NT2/D1 (cell line): ENCODE measurements at regions not wholly inside any gene's neighbourhood (a gene's known extent, or its start where the extent isn't known, plus 50 kb on each side); places are given as distances from the start of the nearest gene placed in this dataset.

Experiments
- DNase-seq: peaks from one replicate; pipeline ENCODE4 v3.0.0-alpha.2; 2011; ENCODE audit warnings: low read depth, low spot score
- H3K27me3 ChIP-seq: 2 replicates; pipeline ENCODE4 v1.6.0; 2011; ENCODE audit warnings: mild to moderate bottlenecking; ENCODE audit not compliant: insufficient read length, insufficient read depth
- H3K36me3 ChIP-seq: 2 replicates; pipeline ENCODE4 v1.6.1; 2011; ENCODE audit warnings: mild to moderate bottlenecking, low read length, mixed read lengths; ENCODE audit not compliant: insufficient read depth, insufficient read length
- H3K4me1 ChIP-seq: 2 replicates; pipeline ENCODE4 v1.5.1; 2011; ENCODE audit not compliant: insufficient read depth, insufficient read length
- H3K4me3 ChIP-seq: 2 replicates; pipeline ENCODE4 v1.5.1; 2011; ENCODE audit warnings: low read depth; ENCODE audit not compliant: insufficient read length
- H3K9ac ChIP-seq: 2 replicates; pipeline ENCODE4 v1.6.0; 2011; ENCODE audit warnings: low read depth; ENCODE audit not compliant: insufficient read length
- H3K9me3 ChIP-seq: 2 replicates; pipeline ENCODE4 v1.5.1; 2011; ENCODE audit warnings: mild to moderate bottlenecking, low read length; ENCODE audit not compliant: insufficient read depth
- SUZ12 ChIP-seq: IDR thresholded peaks from 2 replicates; pipeline ENCODE4 v1.6.1; 2011; ENCODE audit not compliant: insufficient read length, insufficient read depth; ENCODE audit errors: extremely low read depth
- YY1 ChIP-seq: IDR thresholded peaks from 2 replicates; pipeline ENCODE4 v1.6.1; 2011; ENCODE audit not compliant: insufficient read length, insufficient read depth
- ZNF274 ChIP-seq: IDR thresholded peaks from 2 replicates; pipeline ENCODE4 v1.6.1; 2011; ENCODE audit warnings: mild to moderate bottlenecking, low read depth, low read length

GRCh38 chr22:27122574-27122973 is 465.2 kb downstream of the MIAT start:
- no peak for TF ChIP-seq SUZ12
- TF ChIP-seq ZNF274: no peak
- no peak for DNase-seq
- no peaks in the 10 kb centered on the region for H3K4me1 ChIP-seq
- H3K4me3 ChIP-seq: no peak overlapping the region
- no peaks in the 10 kb centered on the region for H3K27me3 ChIP-seq
- H3K36me3 ChIP-seq: no peaks in the 10 kb centered on the region
- H3K9me3 ChIP-seq: 0 out of 2 replicates have a peak, but pooled peaks cover 3% of the 10 kb centered on the region
- H3K9ac ChIP-seq: no peak overlapping the region

GRCh38 chr22:27123880-27124279 is 466.5 kb downstream of the MIAT start:
- TF ChIP-seq SUZ12 (no peak), YY1 (no peak), ZNF274 (no peak)
- DNase-seq: no peak

GRCh38 chr22:27124351-27124966 is 467.1 kb downstream of the MIAT start:
- H3K36me3 ChIP-seq: no peaks in the 10 kb centered on the region
- no peaks in the 10 kb centered on the region for H3K4me1 ChIP-seq
- 0 out of 2 replicates have a peak, but pooled peaks cover 3% of the 10 kb centered on the region for H3K9me3 ChIP-seq
- no peaks in the 10 kb centered on the region for H3K27me3 ChIP-seq
- DNase-seq: no peak
- TF ChIP-seq SUZ12 (no peak), YY1 (no peak), ZNF274 (no peak)
- H3K9ac ChIP-seq: no peak overlapping the region
- H3K4me3 ChIP-seq: no peak overlapping the region

More at GRCh38 chr22:27123880-27124279, 466.5 kb downstream of the MIAT start:
- Histone ChIP-seq H3K27me3 (no peaks in the 10 kb centered on the region), H3K4me1 (no peaks in the 10 kb centered on the region), H3K9ac (no peak overlapping the region), H3K4me3 (no peak overlapping the region), H3K9me3 (0 out of 2 replicates have a peak, but pooled peaks cover 3% of the 10 kb centered on the region), H3K36me3 (no peaks in the 10 kb centered on the region)

GRCh38 chr22:27125539-27125938 is 468.2 kb downstream of the MIAT start:
- Histone ChIP-seq H3K9me3 (0 out of 2 replicates have a peak, but pooled peaks cover 3% of the 10 kb centered on the region), H3K4me3 (no peak overlapping the region), H3K4me1 (no peaks in the 10 kb centered on the region), H3K9ac (no peak overlapping the region), H3K27me3 (no peaks in the 10 kb centered on the region), H3K36me3 (no peaks in the 10 kb centered on the region)
- no peak for DNase-seq
- no peak for TF ChIP-seq YY1
- TF ChIP-seq SUZ12: no peak
- TF ChIP-seq ZNF274: no peak

- Histone ChIP-seq H3K4me1 (no peaks in the 10 kb centered on the region), H3K27me3 (no peaks in the 10 kb centered on the region), H3K9me3 (0 out of 2 replicates have a peak, but pooled peaks cover 3% of the 10 kb centered on the region), H3K4me3 (no peak overlapping the region), H3K9ac (no peak overlapping the region), H3K36me3 (no peaks in the 10 kb centered on the region)
- TF ChIP-seq YY1: no peak
- TF ChIP-seq SUZ12: no peak
- no peak for TF ChIP-seq ZNF274
- DNase-seq: no peak
These were observed 470.5 kb downstream of the MIAT start for GRCh38 chr22:27127911-27128310.

GRCh38 chr22:27128461-27129085 is 471.2 kb downstream of the MIAT start:
- H3K4me3 ChIP-seq: no peak overlapping the region
- TF ChIP-seq YY1 (no peak), ZNF274 (no peak), SUZ12 (no peak)
- no peak for DNase-seq
- H3K9ac ChIP-seq: no peak overlapping the region
- no peaks in the 10 kb centered on the region for H3K9me3 ChIP-seq
- no peaks in the 10 kb centered on the region for H3K36me3 ChIP-seq
- H3K4me1 ChIP-seq: no peaks in the 10 kb centered on the region
- H3K27me3 ChIP-seq: no peaks in the 10 kb centered on the region

GRCh38 chr22:27129266-27129665 is 471.9 kb downstream of the MIAT start:
- Histone ChIP-seq H3K9ac (no peak overlapping the region), H3K9me3 (no peaks in the 10 kb centered on the region), H3K4me1 (no peaks in the 10 kb centered on the region), H3K4me3 (no peak overlapping the region), H3K36me3 (no peaks in the 10 kb centered on the region), H3K27me3 (no peaks in the 10 kb centered on the region)
- TF ChIP-seq SUZ12 (no peak), ZNF274 (no peak), YY1 (no peak)
- DNase-seq: no peak
